OCI-LY1 (cell line): ENCODE measurements at regions not wholly inside any gene's neighbourhood (a gene's known extent, or its start where the extent isn't known, plus 50 kb on each side); places are given as distances from the start of the nearest gene placed in this dataset.

Source experiments
- H2AFZ ChIP-seq: fragments of 200-600 bp; sonication (generic), shearing (Covaris generic); 2 replicates; pipeline ENCODE4 v1.6.0; 2014; ENCODE audit warnings: antibody characterized with exemption, mild to moderate bottlenecking, low read length
- H3F3A ChIP-seq: fragments of 200-600 bp; sonication (generic), shearing (Covaris generic); 2 replicates; pipeline ENCODE4 v1.6.0; 2014; ENCODE audit warnings: mild to moderate bottlenecking, antibody characterized with exemption, low read length, moderate library complexity; ENCODE audit not compliant: insufficient read depth
- H3K27ac ChIP-seq: fragments of 200-600 bp; sonication (generic); 2 replicates; pipeline ENCODE4 v1.5.1; 2014; ENCODE audit warnings: low read length, mixed run types, mild to moderate bottlenecking, low read depth; ENCODE audit not compliant: poor library complexity, severe bottlenecking
- H3K27me3 ChIP-seq: fragments of 200-600 bp; sonication (generic); 2 replicates; pipeline ENCODE4 v1.6.0; 2014; ENCODE audit warnings: antibody characterized with exemption, mild to moderate bottlenecking, low read length, moderate library complexity; ENCODE audit not compliant: insufficient read depth
- H3K36me3 ChIP-seq: fragments of 200-600 bp; sonication (generic); 2 replicates; pipeline ENCODE4 v1.6.1; 2014; ENCODE audit warnings: mild to moderate bottlenecking, antibody characterized with exemption, low read length, moderate library complexity, mixed read lengths; ENCODE audit not compliant: insufficient read depth
- H3K4me1 ChIP-seq: fragments of 200-600 bp; sonication (generic); 2 replicates; pipeline ENCODE4 v1.5.1; 2014; ENCODE audit warnings: mild to moderate bottlenecking, low read length, moderate library complexity; ENCODE audit not compliant: insufficient read depth, severe bottlenecking
- H3K4me2 ChIP-seq: fragments of 200-600 bp; sonication (generic), shearing (Covaris generic); 2 replicates; pipeline ENCODE4 v1.6.1; 2014; ENCODE audit warnings: low read length
- H3K4me3 ChIP-seq: fragments of 200-600 bp; sonication (generic); 2 replicates; pipeline ENCODE4 v1.5.1; 2014; ENCODE audit warnings: low read length, low read depth, mild to moderate bottlenecking, mixed read lengths; ENCODE audit not compliant: poor library complexity, severe bottlenecking
- H3K79me2 ChIP-seq: fragments of 200-600 bp; shearing (Covaris generic); 2 replicates; pipeline ENCODE4 v1.6.1; 2016; ENCODE audit warnings: mixed run types, low read length, mixed read lengths; ENCODE audit not compliant: insufficient read depth
- H3K9ac ChIP-seq: fragments of 200-600 bp; sonication (generic), shearing (Covaris generic); 2 replicates; pipeline ENCODE4 v1.6.1; 2014; ENCODE audit warnings: mild to moderate bottlenecking, low read length, mixed read lengths
- H3K9me2 ChIP-seq: fragments of 200-600 bp; sonication (generic), shearing (Covaris generic); 2 replicates; pipeline ENCODE4 v1.6.1; 2014; ENCODE audit warnings: low read depth, mild to moderate bottlenecking, low read length, mixed read lengths
- H3K9me3 ChIP-seq: fragments of 200-600 bp; shearing (Covaris generic); 2 replicates; pipeline ENCODE4 v1.6.1; 2014; ENCODE audit warnings: low read length, mixed read lengths
- H4K20me1 ChIP-seq: fragments of 200-600 bp; sonication (generic), shearing (Covaris generic); 2 replicates; pipeline ENCODE4 v1.6.0; 2016; ENCODE audit warnings: mild to moderate bottlenecking, low read length; ENCODE audit not compliant: insufficient read depth
- CTCF ChIP-seq: fragments of 200-600 bp; sonication (generic), shearing (Covaris generic); IDR thresholded peaks from 2 replicates; pipeline ENCODE4 v1.5.1; 2017; ENCODE audit warnings: mild to moderate bottlenecking, antibody characterized with exemption, low read length, moderate library complexity, mixed read lengths
- EZH2 ChIP-seq: fragments of 200-600 bp; sonication (generic), shearing (Covaris generic); IDR thresholded peaks from 2 replicates; pipeline ENCODE4 v1.8.0; 2017; ENCODE audit warnings: borderline replicate concordance, mixed run types, mild to moderate bottlenecking, antibody characterized with exemption, low read length, moderate library complexity, mixed read lengths

- no peaks in the 10 kb centered on the region for H4K20me1 ChIP-seq
- no peaks in the 10 kb centered on the region for H3K9me2 ChIP-seq
- H3K9ac ChIP-seq = no peak overlapping the region
- H3K36me3 ChIP-seq = no peaks in the 10 kb centered on the region
- no peaks in the 10 kb centered on the region for H3K9me3 ChIP-seq
- H3F3A ChIP-seq = no peaks in the 10 kb centered on the region
- no peak overlapping the region for H3K27ac ChIP-seq
- TF ChIP-seq EZH2 (no peak), CTCF (no peak)
- no peak overlapping the region for H2AFZ ChIP-seq
- H3K27me3 ChIP-seq = no peaks in the 10 kb centered on the region
- no peaks in the 10 kb centered on the region for H3K4me1 ChIP-seq
- no peaks in the 10 kb centered on the region for H3K79me2 ChIP-seq
- H3K4me2 ChIP-seq = no peak overlapping the region
- no peak overlapping the region for H3K4me3 ChIP-seq
Observed at GRCh38 chr4:181659876-181660275, 583.3 kb upstream of the TENM3 start.

DNA sequence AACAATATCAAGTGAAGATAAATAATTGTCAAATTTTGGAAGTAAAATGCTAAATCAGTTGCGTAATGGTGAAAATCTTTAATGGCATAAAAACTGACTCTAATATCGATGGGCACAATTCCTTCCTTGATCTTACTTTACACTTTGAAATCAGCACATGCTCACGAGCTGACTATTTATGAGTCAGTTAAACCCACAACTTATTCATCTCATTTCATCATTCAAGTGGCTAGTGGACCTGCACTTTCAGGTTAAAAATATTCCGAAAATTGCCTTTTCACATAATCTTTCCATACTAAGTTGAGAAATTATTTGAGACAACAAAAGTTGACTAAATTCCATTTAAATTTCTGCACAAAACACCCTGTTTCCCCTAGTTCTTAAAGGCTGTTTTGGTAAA is 582.1 kb upstream of the TENM3 start:
- Histone ChIP-seq H3F3A (no peaks in the 10 kb centered on the region), H3K27me3 (no peaks in the 10 kb centered on the region), H3K4me1 (no peaks in the 10 kb centered on the region), H3K79me2 (no peaks in the 10 kb centered on the region), H3K4me3 (no peak overlapping the region), H3K9ac (no peak overlapping the region), H2AFZ (no peak overlapping the region), H3K4me2 (no peak overlapping the region), H3K36me3 (no peaks in the 10 kb centered on the region), H3K9me3 (no peaks in the 10 kb centered on the region), H4K20me1 (no peaks in the 10 kb centered on the region), H3K27ac (no peak overlapping the region), H3K9me2 (no peaks in the 10 kb centered on the region)
- TF ChIP-seq EZH2 = no peak
- no peak for TF ChIP-seq CTCF

DNA sequence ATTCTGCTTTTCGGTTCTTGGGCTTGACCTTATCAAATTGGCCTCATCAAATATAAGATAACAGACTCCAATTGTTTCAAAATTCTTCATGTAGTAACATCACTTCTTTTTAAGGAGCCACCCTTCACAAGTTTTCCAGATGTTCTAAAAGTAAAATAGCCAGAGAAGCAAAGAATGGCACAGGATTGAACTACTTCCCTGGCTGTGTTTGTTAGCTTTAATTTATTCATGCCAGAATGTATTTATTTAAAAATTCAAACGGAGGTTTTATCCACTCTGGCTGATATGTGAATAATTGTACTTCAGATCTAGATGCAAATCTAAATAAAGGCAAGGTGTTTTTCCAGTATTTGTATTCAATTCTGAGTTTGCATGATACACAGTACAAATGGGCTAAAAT is 581.3 kb upstream of the TENM3 start:
- Histone ChIP-seq H4K20me1 (no peaks in the 10 kb centered on the region), H3K36me3 (no peaks in the 10 kb centered on the region), H3F3A (no peaks in the 10 kb centered on the region), H3K79me2 (no peaks in the 10 kb centered on the region), H3K4me2 (no peak overlapping the region), H3K9me2 (no peaks in the 10 kb centered on the region), H3K4me3 (no peak overlapping the region), H3K9ac (no peak overlapping the region), H3K27me3 (no peaks in the 10 kb centered on the region), H3K9me3 (no peaks in the 10 kb centered on the region), H3K27ac (no peak overlapping the region), H2AFZ (no peak overlapping the region), H3K4me1 (no peaks in the 10 kb centered on the region)
- TF ChIP-seq CTCF = no peak
- no peak for TF ChIP-seq EZH2
